ENCODE measurements at regions not wholly inside any gene's neighbourhood (a gene's known extent, or its start where the extent isn't known, plus 50 kb on each side); places are given as distances from the start of the nearest gene placed in this dataset.

DNA sequence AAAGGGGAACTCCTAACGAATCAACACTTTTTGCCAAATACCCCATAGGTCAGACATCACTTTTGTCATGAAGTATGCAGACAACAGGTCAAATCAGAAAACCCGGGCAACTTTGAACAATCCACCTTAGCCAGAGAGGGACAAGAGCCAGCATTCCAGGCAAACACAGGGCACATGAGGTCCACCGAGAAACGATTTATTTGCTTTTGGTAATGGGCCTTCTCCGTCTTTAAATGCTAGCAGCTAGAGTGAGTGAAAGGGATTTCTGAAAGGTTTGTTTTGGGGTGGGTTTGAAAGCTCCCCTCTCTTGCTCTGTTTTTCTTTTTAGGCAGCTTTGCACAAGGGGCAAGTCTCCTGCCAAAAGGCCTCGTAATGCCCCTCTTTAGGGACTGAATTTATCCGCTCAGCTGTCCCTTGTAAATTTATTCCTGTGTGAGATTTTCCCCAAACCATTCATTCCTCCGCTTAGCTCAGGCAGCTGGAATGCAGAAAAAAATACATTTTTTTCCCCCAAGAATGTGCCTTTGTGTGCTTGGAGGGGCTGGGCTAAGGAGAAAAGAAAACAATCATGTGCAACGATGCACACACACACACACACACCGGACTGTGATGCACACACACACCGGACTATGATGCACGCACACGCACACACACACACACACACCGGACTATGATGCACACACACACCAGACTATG lies 196.9 kb downstream of the SNX19 start:
- no peak for DNase-seq

- DNase-seq: no peak
Measured at GRCh38 chr11:130720232-130721022, 195.9 kb downstream of the SNX19 start.

DNA sequence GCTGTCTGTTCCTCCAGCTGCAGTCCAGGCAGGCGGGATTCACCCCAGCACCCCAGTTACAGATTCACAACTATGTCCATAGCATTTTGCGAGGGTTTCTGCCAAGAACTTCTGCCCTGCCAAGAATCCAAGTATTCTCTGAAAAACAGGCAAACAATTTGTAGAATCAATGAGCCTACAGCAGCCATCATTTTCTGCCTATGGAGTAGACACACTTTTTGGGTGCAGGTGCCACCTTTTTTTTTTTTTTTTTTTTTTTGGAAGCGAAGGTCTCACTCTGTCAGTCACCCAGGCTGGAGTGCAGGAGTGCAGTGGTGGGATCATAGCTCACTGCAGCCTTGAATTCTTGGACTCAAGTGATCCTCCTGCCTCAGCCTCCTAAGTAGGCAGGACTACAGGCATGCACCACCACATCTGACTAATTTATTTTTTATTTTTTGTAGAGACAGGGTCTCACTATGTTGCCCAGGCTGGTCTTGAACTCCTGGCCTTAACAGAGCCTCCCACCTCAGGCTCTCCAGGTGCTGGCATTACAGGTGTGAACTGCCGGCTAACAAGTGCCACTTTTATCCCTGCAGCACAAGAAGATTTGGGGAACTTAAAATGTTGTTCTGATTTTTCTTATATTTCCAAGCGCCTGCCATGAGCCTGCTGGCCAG lies 195.1 kb downstream of the SNX19 start:
- no peak for DNase-seq

GRCh38 chr11:130721736-130722135 lies 194.5 kb downstream of the SNX19 start:
- no peak for DNase-seq

DNA sequence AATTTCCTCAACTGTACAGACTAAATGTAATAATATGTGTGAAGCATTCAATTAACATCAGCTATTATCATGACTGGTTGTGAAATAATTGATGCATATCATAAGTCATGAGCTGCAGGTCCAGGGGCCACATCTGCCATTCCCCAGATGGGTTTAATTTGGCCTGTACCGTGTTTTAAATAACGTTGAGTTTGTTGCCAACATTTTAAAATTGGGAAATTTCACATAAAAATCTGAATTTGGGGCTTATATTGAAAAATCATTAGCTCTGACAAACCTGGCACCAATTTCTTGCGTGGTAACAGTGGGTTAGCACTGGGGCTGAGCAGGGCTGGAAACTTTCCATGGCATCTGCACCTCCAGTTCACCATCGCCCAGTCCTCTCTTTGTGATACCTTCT lies 193.9 kb downstream of the SNX19 start:
- DNase-seq: no peak

DNA sequence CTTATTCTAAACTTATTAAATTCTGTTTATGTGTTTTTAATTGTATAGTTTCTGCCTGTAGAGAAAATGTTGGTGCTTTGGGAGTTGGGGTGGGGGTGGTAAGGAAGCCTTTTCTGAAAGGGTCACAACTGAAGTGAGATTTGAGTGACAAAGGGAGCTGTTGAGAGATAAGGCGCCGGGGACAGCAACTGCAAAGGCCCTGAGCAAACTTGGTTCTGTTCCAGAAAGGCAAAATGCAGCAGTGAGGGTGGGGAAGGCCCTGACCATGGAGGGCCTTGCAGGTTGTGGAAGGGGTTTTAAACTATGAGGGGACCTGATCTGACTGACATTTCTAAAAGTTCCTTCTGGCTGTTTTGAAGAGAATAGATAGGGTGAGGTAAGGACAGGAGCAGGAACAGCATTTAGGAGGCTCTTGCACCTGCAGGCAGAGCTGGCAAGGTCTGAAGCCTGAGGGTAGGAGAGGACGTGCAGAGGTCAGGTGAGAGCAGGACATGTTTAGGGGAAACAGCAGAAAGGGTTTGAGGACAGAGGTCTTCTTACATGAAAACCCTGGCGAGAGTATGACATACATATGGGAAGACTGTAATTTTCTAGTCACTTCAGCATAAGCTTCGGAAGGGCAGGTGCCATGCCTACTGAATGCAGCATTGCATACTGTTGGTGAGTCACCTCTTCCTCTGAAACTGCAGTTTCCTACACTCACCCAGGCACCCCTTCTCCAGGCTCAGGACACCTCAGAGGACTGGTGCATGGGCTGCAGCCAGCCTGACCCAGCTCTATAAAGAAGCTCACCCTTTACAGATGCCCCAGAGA lies 190.7 kb downstream of the SNX19 start:
- no peak for DNase-seq

- DNase-seq: no peak
Measured at GRCh38 chr11:130726234-130727037, 189.8 kb downstream of the SNX19 start.

- no peak for DNase-seq
Measured at GRCh38 chr11:130727157-130728119, 188.8 kb downstream of the SNX19 start.

DNA sequence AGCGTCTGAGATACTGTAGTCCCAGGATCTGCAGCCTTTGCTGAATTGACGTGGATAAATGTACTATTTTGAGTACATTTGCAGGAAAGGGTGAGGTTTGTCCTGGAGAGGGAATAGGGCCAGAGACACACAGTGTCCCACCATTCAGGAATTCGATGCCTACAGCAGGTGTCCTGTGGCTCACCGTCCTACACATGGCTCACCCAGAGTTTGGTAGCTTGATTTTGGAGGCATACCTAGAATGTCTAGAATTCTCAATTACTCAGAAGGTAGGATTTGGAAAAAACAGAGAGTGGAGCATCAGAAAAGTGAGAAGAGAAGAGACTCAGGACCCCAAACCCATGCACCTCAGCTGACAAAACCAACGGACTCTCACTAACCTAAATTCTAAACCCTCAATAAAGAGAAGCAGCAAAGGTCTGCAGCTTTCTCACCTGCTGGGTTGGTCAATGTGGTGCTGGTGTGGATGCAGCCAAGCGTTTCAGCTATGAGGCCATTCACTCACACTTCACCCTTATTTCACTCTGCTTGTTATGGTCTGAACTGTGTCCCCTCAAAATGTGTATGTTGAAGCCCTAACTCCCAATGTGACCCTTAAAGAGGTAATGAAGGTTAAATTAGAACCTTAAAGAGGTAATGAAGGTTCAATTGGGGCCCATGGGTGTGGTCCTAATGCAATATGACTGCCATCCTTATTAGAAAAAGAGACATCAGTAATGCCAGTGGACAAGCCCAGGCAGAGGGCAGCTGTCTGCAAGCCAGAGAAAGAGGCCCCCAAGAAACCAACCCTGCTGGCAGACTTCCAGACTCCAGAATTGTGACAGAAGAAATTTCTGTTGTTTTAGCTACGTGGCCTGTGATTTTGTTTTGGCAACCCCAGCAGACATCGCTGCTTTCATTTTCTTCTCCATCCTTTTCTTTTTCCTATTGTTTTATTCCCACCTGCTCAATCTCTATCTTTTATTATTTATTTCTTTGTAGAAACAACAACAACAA lies 187.8 kb downstream of the SNX19 start:
- no peak for DNase-seq

DNA sequence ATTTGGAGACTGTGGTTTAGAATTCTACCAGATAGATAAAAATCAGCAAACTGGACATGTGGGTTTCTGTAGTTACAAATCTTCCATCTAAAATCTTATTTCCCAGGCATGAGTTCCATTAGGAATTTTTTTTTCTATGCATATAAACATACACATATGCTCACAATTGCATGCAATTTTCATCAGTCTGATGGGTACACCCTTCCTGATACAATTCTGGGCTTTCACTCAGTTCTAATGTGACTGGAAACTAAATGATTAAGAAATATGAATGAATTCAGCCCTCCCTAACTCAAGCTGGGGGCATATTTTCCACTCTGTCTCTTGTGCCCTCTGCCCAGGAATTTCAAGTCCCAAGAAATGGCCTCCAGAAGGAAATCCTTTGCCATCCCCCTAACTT lies 187.1 kb downstream of the SNX19 start:
- DNase-seq: no peak

GRCh38 chr11:130729678-130730300 lies 186.5 kb downstream of the SNX19 start:
- no peak for DNase-seq

- no peak for DNase-seq
Measured at GRCh38 chr11:130731401-130731800, 184.9 kb downstream of the SNX19 start.

DNA sequence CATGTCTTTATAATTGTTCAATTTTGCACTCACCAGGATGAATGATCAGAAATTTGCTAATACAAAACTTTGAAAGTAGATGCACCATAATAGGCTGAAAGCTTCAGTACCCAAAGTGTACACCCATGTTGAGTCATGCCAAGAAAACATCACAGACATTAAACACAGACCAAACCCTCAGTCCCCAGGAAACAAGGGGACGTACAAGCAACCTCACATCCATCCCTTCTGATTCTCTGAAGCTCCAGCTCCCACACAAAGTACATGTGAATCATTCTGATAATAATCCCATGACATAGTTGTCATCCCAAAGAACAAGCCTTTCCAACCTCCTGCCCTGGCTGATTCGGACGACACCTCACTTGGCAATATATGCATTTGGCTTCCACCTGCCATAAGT lies 183.8 kb downstream of the SNX19 start:
- no peak for DNase-seq

DNA sequence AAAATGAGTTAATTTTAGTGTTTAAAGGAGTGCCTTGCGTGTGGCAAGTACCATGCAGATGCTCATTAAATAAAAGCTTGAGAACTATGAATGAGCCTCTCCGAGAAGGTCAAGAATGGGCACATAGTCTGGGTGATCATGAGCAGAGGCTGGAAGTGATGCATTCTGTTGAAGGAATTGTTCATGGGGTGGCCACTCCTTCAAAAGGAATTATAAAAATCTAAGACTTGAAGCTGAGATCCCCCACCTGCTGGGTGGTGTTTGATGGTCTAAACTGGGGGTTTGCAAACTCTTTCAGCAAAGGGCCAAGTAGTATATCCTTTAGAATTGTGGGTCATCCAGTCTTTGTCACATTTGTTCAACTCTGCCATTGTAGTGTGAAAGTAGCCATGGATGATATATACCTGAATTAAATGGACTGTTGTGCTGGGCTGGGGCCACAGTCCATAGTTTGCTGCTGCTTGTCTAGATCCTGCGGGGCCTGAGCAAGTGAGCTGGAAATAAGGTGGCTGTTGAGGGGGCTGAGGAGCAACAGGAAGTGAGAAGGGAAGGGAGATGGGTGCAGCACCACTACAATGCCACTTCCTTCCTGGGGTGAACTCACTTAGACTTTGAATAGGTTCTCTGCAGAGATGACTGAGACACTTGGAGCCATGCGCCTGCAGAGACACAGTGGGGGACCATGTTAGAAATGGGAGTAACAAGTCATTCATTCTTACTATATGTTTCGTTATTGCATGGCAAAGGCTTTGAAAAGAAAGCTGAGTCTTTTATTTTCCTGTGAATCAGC lies 179.0 kb downstream of the SNX19 start:
- DNase-seq: no peak

GRCh38 chr11:130737866-130738431 lies 178.3 kb downstream of the SNX19 start:
- DNase-seq: no peak

DNA sequence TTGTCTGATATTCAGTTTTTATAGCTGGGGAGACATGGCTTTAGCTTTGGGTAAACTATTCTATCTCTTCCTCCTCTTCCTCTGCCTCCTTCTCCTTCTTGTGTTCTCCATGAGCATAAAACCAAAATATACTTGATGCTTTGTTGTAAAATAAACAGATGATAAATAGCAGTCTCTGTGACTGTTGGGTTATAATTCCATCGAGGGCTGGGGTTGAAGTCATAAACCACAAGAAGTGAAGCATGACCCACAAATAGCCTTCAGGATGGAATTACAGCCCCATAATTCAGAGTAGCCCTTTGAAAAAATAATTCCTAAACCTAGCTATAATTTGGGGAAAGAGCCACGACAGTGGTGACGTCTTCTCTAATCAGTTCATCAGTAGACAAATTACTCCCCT lies 177.7 kb downstream of the SNX19 start:
- DNase-seq: no peak

GRCh38 chr11:130740819-130741218 lies 175.5 kb downstream of the SNX19 start:
- DNase-seq: no peak

DNA sequence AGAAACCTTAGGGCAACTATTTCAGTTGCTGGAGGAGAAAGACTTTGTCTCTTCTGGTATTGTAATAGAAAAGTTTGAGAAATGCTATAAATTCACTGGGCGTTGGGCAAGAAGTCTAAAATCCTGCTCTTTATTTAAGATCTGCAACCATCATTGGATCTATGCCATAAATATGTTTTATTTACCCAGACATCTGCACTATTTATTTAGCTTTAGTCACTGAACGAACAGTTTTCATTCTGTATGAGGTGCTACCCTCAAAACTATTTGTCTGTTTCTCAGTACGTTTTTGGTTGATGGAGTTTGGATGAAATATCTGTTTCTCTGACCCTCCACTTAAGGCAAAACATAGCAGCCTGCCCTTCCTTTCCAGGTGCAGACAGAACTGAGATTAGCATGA lies 171.5 kb downstream of the SNX19 start:
- DNase-seq: no peak

Measured in NCI-H748 treated with DMSO at 0.1 percent for 48 hours (cell line).